ENCODE measurements at regions not wholly inside any gene's neighbourhood (a gene's known extent, or its start where the extent isn't known, plus 50 kb on each side); places are given as distances from the start of the nearest gene placed in this dataset.

- TF ChIP-seq POLR2A (IDR thresholded peaks at IDR 0.05): no peak
- no peak for TF ChIP-seq CTCF (IDR thresholded peaks at IDR 0.05)
- DNase-seq (no peak), ATAC-seq (no peak)
- Histone ChIP-seq H3K4me1 (no peaks in the 10 kb centered on the region), H3K4me3 (no peak overlapping the region), H3K36me3 (no peaks in the 10 kb centered on the region), H3K27ac (no peak overlapping the region), H3K27me3 (peaks cover 0 to 24% (median 0%) of the 10 kb centered on the region in 9 donors), H3K9me3 (no peaks in the 10 kb centered on the region)
- WGBS, 4 donors: 77 to 88% (median 84%) methylated on average over 11 of the region's 11 CpGs
- intact Hi-C loops (cut with DNase I): no loop called here
Measured at GRCh38 chr13:111616203-111616602, 295.8 kb downstream of the TEX29 start.

- no peak overlapping the region for H3K27ac ChIP-seq
- H3K9me3 ChIP-seq: no peaks in the 10 kb centered on the region
- peaks cover 0 to 21% (median 0%) of the 10 kb centered on the region in 9 donors for H3K27me3 ChIP-seq
- WGBS, 4 donors: 74 to 85% (median 79%) methylated on average over 6 of the region's 6 CpGs
- no peaks in the 10 kb centered on the region for H3K4me1 ChIP-seq
- ATAC-seq (no peak), DNase-seq (no peak)
- intact Hi-C loops (cut with DNase I): no loop called here
- H3K4me3 ChIP-seq: no peak overlapping the region
- no peak for TF ChIP-seq POLR2A (IDR thresholded peaks at IDR 0.05)
- TF ChIP-seq CTCF (IDR thresholded peaks at IDR 0.05): no peak
- H3K36me3 ChIP-seq: no peaks in the 10 kb centered on the region
Measured at GRCh38 chr13:111620166-111620565, 299.7 kb downstream of the TEX29 start.

- Histone ChIP-seq H3K27me3 (peaks cover 0 to 21% (median 0%) of the 10 kb centered on the region in 9 donors), H3K36me3 (no peaks in the 10 kb centered on the region), H3K4me1 (no peaks in the 10 kb centered on the region), H3K27ac (no peak overlapping the region), H3K9me3 (no peaks in the 10 kb centered on the region), H3K4me3 (no peak overlapping the region)
- TF ChIP-seq CTCF (IDR thresholded peaks at IDR 0.05) (no peak), POLR2A (IDR thresholded peaks at IDR 0.05) (no peak)
- no peak for ATAC-seq
- intact Hi-C loops (cut with DNase I): no loop called here
- 83 to 87% (median 85%) methylated on average over 9 of the region's 9 CpGs for WGBS, 4 donors
- no peak for DNase-seq
Measured at GRCh38 chr13:111620586-111620985, 300.1 kb downstream of the TEX29 start.

- no peaks in the 10 kb centered on the region for H3K4me1 ChIP-seq
- DNase-seq (no peak), ATAC-seq (no peak)
- H3K4me3 ChIP-seq: no peak overlapping the region
- intact Hi-C loops (cut with DNase I): no loop called here
- H3K36me3 ChIP-seq: no peaks in the 10 kb centered on the region
- H3K27me3 ChIP-seq: peaks cover 0 to 17% (median 0%) of the 10 kb centered on the region in 9 donors
- no peak overlapping the region for H3K27ac ChIP-seq
- H3K9me3 ChIP-seq: no peaks in the 10 kb centered on the region
- TF ChIP-seq POLR2A (IDR thresholded peaks at IDR 0.05) (no peak), CTCF (IDR thresholded peaks at IDR 0.05) (no peak)
- 88 to 96% (median 94%) methylated on average over 5 of the region's 5 CpGs for WGBS, 4 donors
Measured at GRCh38 chr13:111621164-111621563, 300.7 kb downstream of the TEX29 start.
